GM18873 (cell line): ENCODE measurements at regions not wholly inside any gene's neighbourhood (a gene's known extent, or its start where the extent isn't known, plus 50 kb on each side); places are given as distances from the start of the nearest gene placed in this dataset.
"Not testable (repeated sequence)": the region's sequence is repeated elsewhere in the genome, so short reads cannot be mapped to it uniquely, and the experiment has no call there.

Source experiments
- ATAC-seq: cut with Tn5 transposase; IDR thresholded peaks from one replicate; pipeline ENCODE4 v1.9.1; 2021; ENCODE audit warnings: mild to moderate bottlenecking, moderate library complexity, moderate number of reproducible peaks; ENCODE audit not compliant: unreplicated experiment, low FRiP score

DNA sequence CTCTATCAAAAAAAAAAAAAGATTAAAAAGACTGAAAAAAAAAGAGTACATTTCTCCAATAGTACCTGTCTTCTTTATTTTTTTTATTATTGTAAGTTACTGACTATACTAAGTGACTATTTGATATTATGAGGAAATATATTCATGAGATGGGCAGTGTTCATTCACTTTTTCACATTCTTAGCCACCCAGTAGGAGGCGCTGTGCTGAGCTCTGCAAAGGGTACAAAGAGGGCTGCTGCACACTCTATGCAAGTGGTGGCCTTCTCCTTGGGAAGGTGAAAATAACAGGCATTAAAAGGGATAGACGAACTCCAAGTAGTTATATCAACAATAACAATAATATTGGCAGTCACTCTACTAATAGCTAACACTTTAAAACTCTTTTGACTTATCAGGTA lies 1034.9 kb upstream of the FANCL start:
- no peak for ATAC-seq

DNA sequence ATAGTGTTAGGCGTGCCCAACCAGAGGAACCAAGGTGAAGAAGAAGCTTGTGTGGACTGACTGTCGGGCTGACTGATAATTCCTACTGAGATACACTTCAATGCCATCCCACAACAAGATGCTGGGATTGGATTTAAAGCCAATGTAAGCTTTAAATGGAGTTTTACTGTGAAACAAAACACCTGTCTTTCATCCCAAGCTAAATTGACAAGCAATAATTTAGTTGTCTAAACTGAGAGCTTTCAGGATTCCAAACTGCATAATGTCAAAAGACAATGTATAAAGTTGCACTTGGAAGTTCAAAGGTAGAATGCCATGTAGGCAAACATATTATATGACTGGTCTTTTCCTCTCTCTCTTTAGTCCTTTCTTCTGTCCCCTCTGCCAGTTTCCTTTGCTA lies 1025.3 kb upstream of the FANCL start:
- ATAC-seq: no peak

DNA sequence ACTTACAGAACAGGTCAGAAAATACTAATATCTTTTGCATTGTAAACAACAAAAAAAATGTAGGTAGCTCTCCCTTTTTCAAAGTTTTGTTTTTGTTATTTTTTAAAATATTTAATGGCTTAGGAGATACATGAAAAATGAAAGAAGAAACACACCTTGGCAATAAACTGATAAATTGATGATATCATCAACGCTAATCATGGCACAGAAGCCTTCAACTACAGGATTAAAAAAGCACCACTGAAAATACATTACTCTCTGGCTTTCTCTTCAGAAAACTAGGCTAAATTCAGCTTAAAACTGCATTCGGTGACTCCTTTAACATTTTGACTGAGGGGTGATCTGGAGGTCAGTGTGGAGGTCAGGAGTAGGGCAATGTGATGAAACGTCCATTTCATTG lies 1018.8 kb upstream of the FANCL start:
- no peak for ATAC-seq

DNA sequence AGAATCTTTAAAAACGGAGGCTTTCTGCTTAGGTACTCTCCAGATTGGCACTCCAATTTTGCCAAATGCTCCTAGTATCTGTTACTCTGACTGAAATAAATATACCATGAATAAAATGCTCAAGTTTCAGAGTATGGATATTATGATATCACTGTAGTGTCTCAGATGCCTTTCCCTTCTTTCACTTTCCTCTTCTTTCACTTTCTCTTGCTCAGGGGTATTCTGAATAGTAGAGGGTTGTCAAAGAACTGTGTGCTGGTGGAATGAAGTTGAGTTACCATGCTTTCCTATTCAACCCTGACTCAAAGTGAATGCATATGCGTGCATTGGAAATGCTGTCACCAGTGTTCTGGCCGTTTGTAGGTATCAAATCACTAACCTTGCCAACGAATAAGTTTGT lies 1015.2 kb upstream of the FANCL start:
- no peak for ATAC-seq

DNA sequence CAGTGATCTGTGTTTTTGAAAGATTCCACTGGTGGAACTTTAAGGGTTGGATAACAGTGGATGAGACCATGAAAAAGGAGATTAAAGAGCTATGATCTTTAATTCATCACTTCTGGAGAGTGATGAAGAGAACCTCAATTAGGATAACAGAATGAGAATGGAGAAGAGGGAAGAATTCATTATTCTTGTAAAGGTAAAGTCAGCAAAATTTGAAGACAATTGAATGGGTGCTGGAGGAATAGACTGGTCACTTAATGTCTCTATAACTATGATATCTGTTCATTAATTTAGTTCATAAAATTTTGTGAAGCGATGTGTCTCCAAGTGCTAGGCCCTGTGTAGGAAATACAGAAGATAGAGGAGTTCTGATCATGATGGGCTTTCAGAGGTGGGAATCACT lies 1013.2 kb upstream of the FANCL start:
- ATAC-seq: no peak

DNA sequence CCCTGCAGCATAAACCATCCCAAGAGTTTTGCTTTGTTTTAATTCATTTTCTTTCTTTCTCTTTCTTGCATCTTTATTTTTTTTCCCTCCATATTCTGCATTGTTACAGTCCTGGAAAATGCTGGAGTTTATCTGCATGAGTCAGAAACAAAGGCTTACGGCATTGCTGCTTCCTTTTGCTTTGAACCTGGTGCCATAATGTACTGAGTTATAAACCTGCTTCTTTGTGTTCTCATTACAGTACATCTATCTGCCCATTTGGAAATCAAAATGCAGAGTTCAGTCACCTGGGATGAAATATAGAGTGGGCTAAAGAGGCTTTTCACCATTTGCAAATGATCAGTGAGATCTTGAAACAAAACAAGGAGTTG lies 1009.2 kb upstream of the FANCL start:
- no peak for ATAC-seq

DNA sequence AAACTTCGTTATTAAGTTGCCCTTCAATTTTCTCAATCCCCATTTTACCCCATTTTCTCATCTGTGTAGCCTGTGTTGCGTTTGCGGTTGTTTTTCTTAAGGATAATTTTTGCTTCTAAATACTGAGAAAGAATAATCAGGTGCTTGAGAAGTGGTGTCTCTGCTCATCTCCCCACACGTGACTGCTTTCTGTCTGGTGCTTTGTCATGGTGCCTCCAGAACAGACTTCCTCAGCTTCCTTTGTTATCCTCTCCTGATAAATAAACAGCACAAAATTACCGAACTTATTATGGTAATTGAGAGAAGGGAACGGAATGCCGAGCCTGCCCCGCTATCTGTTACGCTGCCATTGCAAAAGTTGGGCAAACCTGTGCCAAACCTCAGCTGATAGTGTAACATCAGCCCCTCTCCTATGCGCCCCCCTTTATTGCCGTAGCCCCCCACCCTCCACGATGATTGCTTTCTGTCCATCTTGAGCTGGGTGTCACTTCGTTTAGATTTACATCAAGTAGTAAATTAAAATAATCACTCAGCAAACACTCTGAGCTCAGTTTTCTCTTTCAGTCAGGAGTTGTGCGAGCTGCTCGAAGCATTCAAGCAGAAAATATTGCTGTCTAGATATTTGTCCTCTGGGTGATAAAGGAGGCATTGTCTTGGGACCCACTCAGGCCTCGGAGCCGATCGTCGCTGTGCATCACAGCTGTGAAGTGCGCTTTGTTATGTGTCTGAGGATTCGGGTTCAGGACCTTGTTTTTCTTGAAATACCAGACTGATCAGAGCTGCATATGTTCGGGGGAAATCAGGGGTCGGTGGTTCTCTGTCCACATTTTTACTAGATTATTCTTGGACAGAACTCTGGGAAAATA lies 1008.5 kb upstream of the FANCL start:
- ATAC-seq: no peak

DNA sequence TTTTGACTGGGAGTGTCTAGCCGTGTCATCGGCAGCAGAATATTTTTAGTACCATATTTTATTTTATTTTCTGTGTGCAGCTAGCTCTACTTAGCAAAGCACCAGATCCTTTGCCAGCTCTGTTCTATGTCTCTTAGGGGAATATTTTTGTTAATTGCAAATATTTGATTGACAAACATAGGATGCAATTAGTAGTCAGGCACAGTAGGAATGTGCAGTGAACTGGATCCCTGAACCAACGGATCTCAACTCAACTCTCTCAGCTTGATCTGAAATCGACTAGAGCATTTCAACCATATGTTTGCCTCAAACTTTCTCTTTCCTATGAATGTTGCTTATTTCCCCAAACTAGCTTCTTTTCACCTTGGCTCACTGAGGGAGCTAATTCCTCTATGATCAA lies 998.0 kb upstream of the FANCL start:
- ATAC-seq: no peak

DNA sequence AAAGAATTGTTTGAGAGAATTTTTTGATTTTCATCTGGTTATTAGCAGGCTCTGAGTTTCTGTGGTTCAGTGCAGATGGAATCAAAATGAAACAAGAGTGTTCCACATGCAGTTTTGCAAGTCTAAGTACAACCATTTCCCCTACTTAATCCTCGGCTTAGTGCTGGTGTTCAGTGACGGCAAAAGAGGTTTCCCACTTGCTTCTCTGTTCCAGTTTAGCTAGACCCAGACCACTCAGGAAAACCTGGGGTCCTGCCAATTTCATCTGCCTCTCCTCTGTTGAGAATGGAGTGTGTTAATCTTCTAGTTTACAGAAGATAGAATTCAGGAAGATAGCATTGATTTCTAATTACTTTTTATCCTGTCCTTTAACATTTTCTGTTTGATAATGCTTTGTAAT lies 996.2 kb upstream of the FANCL start:
- ATAC-seq: no peak

DNA sequence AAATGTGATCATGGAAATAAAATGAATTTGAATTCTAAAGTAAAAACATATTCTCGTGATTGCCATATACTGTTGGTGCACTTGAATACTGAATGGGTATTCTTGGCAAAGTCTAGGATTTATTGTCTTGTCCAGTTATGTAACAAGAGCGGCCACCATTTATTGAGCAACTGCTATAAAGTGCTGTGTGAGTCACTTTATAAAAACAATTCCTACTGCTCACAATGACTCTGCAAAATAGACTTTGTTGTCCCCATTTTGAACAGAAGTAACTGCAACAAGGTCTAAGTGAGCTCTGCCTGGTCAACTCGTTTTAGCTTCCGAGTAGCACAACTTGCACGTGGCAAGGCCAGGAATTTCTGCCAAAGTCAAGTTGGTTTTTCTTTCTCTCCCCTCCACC lies 995.6 kb upstream of the FANCL start:
- no peak for ATAC-seq

DNA sequence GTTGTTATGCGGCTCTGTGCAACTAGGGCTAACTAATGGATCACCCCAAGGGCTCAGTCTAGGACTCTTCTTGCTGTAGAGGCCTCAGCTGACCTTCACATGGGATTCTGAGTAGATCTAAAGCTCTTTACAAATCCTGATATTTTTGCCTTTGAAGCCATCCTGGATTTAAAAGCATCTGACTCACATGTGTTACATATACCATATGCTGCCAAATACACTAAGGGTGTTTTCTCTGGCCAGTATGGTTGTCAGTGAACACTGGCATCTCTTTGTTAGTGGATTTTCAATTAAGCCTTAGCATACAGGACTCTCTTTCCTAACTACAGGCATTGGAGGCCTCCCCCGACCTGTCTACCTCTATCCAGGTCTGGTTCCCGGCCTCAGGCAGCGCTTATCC lies 992.8 kb upstream of the FANCL start:
- no peak for ATAC-seq

DNA sequence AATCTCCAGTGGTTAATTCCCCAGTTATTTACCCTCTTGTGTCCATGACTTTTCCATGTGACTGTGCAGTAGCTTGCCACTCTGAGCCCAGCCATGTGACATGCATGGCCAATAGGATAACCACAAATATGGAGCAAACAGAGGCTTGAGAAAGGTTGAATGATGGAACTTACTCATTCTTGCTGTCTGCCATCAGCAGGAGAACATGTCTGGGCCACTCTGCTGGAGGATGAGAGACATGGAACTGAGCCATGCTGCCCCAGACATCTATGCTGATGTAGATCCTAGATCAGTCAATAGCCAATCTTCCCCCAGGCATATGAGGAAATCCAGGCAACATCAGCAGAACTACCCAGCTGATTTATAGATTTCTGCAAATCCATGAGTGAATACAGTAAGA lies 992.3 kb upstream of the FANCL start:
- no peak for ATAC-seq

DNA sequence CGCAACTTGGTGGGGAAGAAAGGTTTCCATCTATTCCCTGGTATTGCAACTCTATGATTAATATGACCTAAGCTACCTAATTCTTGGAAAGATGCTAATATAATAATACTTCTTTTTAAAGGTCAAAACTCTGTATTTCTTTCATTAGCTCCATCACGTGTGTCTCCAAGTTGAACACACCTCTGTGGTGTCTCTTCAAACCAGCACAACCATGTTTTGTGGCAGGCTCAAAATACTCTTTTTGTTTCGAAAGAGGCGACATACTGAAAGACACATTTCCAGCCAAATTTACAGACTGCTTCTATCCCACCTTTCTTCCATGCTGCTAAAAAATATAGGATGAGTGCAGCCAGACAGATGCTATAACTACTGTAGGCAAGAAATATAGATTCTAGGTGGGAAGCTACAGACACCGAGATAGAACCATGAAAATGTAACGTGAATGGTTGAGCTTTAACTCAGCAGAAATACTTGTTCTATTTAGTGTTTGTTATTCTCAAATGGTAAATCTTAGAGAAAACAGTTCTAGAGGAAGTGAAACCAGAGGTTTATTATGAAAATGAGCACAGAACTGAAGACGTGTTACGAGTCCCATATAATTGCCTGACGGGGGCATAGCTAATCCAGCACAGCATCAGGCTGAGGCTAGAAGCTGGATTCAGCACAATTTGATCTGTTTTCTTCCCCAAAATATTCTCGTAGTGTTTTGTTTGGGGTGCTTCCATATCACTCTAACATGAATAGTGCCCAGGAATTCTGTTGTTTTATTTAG lies 991.5 kb upstream of the FANCL start:
- peak; percentile 77 for ATAC-seq

DNA sequence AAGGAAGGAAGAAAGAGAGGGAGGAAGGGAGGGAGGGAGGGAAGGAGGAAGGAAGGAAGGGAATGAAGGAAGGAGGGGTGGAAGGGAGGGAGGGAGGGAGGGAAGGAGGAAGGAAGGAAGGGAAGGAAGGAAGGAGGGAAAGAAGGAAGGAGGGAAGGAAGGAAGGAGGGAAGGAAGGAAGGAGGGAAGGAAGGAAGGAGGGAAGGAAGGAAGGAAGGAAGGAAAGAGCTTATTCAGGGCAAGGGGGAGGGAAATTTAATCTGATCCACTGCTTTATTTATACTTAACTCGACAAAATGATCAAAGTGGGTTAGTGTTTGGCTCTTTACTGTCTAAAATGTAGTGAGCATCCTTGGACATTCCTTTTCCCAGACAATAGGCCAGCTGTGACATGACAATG lies 985.2 kb upstream of the FANCL start:
- ATAC-seq: not testable (repeated sequence)

DNA sequence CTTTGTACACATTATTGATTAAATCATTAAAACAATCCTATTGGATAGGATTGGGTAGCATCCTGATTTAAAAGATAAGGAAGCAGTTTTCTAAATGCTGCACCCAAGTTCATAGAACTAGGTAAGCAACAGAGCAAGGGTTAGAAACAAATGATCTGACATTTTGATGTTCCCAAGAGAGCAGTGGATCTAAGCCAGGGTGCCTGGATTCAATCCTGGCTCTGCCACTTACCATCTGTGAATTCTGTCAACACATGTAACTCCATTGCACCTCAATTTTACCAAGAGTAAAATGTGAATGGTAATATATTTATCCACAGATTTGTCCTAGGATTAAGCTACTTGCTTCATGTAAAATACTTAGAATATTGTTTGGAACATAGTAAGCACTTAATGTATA lies 982.6 kb upstream of the FANCL start:
- no peak for ATAC-seq

DNA sequence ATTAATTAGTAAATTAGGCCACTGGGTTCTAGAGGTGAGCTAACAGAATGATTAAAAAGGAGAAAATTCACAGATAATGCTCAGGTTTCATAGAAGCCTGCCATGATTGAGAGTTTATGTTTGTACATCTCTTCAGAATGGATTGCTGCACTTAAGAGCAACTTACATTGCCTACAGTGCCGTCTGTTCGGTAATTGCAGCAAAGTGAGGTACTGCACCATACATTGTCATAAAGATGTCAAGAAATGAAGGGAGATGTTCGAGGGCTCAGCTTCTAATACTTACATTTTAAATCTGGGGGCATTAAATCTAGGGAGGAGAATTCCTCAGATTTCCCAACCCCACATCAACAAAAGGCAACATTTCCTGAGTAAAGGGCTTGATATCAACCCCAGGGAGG lies 976.2 kb upstream of the FANCL start:
- no peak for ATAC-seq

DNA sequence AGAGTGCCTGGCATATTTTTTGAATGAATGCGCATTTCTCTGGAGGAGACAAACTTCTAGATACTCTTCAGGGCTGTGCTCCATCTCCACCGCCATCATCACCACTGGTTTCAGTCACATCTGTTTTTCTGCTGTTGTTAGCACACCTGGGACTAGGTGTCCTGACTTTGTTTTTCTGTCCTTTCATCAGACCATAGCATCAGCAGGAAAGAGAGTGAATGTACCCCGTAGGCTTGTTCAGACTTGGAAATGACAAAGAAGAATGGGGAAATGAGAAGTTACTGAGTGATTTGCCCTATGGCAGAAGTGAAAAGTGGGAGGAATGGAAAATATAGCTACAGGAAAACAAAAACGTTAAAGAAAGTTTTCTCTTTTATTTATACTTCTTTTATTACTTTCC lies 965.2 kb upstream of the FANCL start:
- no peak for ATAC-seq

DNA sequence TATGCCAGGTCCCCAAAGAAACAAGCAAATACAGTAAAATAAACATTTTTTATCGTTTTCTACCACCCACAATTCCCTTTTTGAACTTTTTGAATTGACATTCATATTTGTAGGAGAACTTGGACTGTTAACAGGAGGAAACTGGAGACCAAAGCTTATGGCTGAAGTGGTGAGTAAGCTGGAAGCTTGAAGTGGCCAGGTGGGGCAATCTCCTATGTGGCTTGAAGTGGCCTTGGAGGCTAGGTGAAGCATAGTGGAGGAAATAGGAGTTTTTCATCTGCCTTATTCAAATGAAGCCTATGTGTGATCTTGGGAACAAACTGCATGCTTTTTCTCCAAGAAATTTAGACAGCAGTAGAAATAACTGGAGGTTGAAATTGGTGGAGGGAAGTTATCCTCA lies 962.9 kb upstream of the FANCL start:
- ATAC-seq: no peak

DNA sequence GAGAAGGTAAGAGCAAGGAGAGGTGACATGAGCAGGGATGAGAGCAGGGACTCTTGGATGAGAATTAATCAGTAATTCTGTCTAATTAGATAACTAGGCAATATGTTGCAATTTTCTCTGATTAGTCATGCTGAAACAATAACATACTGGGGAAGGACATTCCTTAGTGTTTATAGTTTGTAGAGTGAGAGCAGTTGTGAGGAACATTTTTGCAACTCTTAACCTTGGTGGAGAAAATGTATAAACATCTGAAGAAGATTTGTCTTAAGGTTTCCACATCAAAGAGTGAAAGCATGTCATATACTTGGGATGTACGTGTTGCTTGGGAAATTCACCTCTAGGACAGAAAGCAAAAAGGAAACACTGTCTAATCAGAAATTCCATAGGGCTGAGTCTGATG lies 955.4 kb upstream of the FANCL start:
- no peak for ATAC-seq

DNA sequence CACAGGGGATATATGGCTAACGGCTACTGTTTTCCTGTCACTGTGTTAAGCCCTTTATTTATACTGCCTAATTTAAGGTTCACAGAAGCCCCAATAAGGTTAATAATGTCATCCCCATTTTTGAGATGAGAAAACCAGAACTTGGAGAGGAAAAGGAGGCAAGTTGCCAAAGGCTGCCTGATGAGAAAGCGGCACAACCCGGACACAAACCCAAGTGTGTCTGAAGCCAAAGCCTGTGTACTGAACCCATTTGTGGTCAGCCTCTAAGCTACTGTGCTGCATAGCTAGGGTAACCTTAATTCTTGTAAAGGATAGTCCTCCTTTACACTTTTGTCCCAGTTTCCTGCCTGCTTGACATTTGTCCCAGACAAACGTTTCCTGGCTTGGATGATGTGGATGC lies 954.7 kb upstream of the FANCL start:
- ATAC-seq: no peak

DNA sequence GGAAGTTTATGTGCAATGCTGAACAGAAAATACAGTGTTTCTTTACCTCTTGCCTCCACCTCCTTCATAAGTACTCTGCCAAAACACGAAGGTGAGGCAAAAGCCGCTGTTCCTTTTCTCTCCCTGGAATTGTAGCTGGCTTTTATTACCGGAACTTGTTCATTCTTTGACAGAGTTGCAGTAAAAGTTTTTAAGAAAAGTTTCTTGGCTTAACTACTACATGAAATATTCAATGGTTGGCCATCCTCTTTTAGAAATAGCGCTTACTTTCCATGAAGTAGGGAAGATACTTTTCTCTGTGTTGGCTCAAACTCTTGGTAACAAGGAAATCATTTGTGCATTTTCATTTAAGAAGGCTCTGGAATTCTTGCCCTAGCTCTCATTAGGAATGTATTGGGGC lies 950.7 kb upstream of the FANCL start:
- no peak for ATAC-seq

DNA sequence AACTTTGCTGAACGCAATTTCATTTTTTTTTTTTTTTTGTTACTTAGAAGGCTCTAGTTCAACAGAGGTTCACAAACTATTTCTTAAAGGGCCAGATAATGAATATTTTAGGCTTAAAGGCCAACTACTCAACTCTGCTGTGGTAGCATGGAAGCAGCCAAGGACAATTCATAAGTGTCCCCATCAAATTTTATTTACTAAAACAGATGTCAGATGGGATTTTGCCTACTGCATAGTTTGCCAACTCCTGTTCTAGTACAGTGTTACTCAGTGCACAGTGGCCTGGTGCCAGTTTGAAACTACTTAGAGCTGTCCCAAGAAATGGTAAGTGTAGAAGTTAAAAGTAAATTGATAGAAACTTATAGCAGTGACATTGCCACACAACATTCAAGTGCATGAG lies 949.4 kb upstream of the FANCL start:
- ATAC-seq: no peak
